ENCODE measurements at regions not wholly inside any gene's neighbourhood (a gene's known extent, or its start where the extent isn't known, plus 50 kb on each side); places are given as distances from the start of the nearest gene placed in this dataset.

GRCh38 chr3:144375088-144375487 lies 403.5 kb downstream of the DIPK2A start:
- DNase-seq (ENCODE audit: low read depth), result no peak

GRCh38 chr3:144380849-144381248 lies 409.2 kb downstream of the DIPK2A start:
- DNase-seq (ENCODE audit: low read depth), result no peak

- DNase-seq (ENCODE audit: low read depth), result no peak
Observed at GRCh38 chr3:144381607-144382006, 410.0 kb downstream of the DIPK2A start.

- no peak for DNase-seq (ENCODE audit: low read depth)
Observed at GRCh38 chr3:144384241-144384979, 412.8 kb downstream of the DIPK2A start.

GRCh38 chr3:144390786-144391185 lies 419.2 kb downstream of the DIPK2A start:
- DNase-seq (ENCODE audit: low read depth), result no peak

GRCh38 chr3:144391236-144391635 lies 419.6 kb downstream of the DIPK2A start:
- DNase-seq (ENCODE audit: low read depth), result no peak

- no peak for DNase-seq (ENCODE audit: low read depth)
Observed at GRCh38 chr3:144394032-144394431, 422.4 kb downstream of the DIPK2A start.

- DNase-seq (ENCODE audit: low read depth), result no peak
Observed at GRCh38 chr3:144402430-144402829, 430.8 kb downstream of the DIPK2A start.

- no peak for DNase-seq (ENCODE audit: low read depth)
Observed at GRCh38 chr3:144403040-144403457, 431.4 kb downstream of the DIPK2A start.

GRCh38 chr3:144407335-144407734 lies 435.7 kb downstream of the DIPK2A start:
- DNase-seq (ENCODE audit: low read depth), result no peak

GRCh38 chr3:144409319-144409718 lies 437.7 kb downstream of the DIPK2A start:
- DNase-seq (ENCODE audit: low read depth), result no peak

- no peak for DNase-seq (ENCODE audit: low read depth)
Observed at GRCh38 chr3:144413068-144413467, 441.4 kb downstream of the DIPK2A start.

GRCh38 chr3:144415492-144415891 lies 443.9 kb downstream of the DIPK2A start:
- no peak for DNase-seq (ENCODE audit: low read depth)

GRCh38 chr3:144424606-144425005 lies 453.0 kb downstream of the DIPK2A start:
- no peak for DNase-seq (ENCODE audit: low read depth)

- no peak for DNase-seq (ENCODE audit: low read depth)
Observed at GRCh38 chr3:144426366-144426765, 454.7 kb downstream of the DIPK2A start.

GRCh38 chr3:144426967-144427366 lies 455.3 kb downstream of the DIPK2A start:
- no peak for DNase-seq (ENCODE audit: low read depth)

GRCh38 chr3:144429719-144430121 lies 458.1 kb downstream of the DIPK2A start:
- DNase-seq (ENCODE audit: low read depth), result no peak

- DNase-seq (ENCODE audit: low read depth), result no peak
Observed at GRCh38 chr3:144431134-144431533, 459.5 kb downstream of the DIPK2A start.

GRCh38 chr3:144433006-144433405 lies 461.4 kb downstream of the DIPK2A start:
- DNase-seq (ENCODE audit: low read depth), result no peak

GRCh38 chr3:144437989-144438388 lies 466.4 kb downstream of the DIPK2A start:
- DNase-seq (ENCODE audit: low read depth), result no peak

- DNase-seq (ENCODE audit: low read depth), result no peak
Observed at GRCh38 chr3:144444061-144444460, 472.4 kb downstream of the DIPK2A start.

GRCh38 chr3:144444546-144444945 lies 472.9 kb downstream of the DIPK2A start:
- no peak for DNase-seq (ENCODE audit: low read depth)

GRCh38 chr3:144455841-144456440 lies 484.3 kb downstream of the DIPK2A start:
- no peak for DNase-seq (ENCODE audit: low read depth)

- DNase-seq (ENCODE audit: low read depth), result no peak
Observed at GRCh38 chr3:144457758-144458157, 486.1 kb downstream of the DIPK2A start.
